Adrenal gland (tissue), 5 donors: ENCODE measurements at regions not wholly inside any gene's neighbourhood (a gene's known extent, or its start where the extent isn't known, plus 50 kb on each side); places are given as distances from the start of the nearest gene placed in this dataset.

Experiments used
- POLR2A ChIP-seq, 2 donors: fragments of 450-650 bp; IDR thresholded peaks; one replicate each; pipeline ENCODE4 v1.6.1; 2017; ENCODE audit warnings: antibody characterized with exemption in 2 of 2, mild to moderate bottlenecking in 2 of 2, moderate library complexity in 1 of 2
- TF ChIP-seq, protein P1 (sequence below), 6 experiments: fragments of 450-650 bp in 4 of 6; fragments of 200-600 bp in 2 of 6; sonication (generic) in 1 of 6; IDR thresholded peaks; 1 replicate in 5 of 6; 2 replicates in 1 of 6; pipeline versions ENCODE4 v1.5.1 to v1.8.0; 2016 to 2021; ENCODE audit warnings: antibody characterized with exemption in 6 of 6, mild to moderate bottlenecking in 2 of 6, moderate library complexity in 1 of 6
- donor health status: DM: no; HTN: no; CAD: no.

GRCh38 chr14:29339494-29340172 lies 573.0 kb downstream of the FOXG1 start:
- TF ChIP-seq, protein P1, sequence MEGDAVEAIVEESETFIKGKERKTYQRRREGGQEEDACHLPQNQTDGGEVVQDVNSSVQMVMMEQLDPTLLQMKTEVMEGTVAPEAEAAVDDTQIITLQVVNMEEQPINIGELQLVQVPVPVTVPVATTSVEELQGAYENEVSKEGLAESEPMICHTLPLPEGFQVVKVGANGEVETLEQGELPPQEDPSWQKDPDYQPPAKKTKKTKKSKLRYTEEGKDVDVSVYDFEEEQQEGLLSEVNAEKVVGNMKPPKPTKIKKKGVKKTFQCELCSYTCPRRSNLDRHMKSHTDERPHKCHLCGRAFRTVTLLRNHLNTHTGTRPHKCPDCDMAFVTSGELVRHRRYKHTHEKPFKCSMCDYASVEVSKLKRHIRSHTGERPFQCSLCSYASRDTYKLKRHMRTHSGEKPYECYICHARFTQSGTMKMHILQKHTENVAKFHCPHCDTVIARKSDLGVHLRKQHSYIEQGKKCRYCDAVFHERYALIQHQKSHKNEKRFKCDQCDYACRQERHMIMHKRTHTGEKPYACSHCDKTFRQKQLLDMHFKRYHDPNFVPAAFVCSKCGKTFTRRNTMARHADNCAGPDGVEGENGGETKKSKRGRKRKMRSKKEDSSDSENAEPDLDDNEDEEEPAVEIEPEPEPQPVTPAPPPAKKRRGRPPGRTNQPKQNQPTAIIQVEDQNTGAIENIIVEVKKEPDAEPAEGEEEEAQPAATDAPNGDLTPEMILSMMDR (IDR thresholded peaks at IDR 0.05) = no peak
- no peak for TF ChIP-seq POLR2A (IDR thresholded peaks at IDR 0.05)
